HG03575 (cell line): ENCODE measurements at regions not wholly inside any gene's neighbourhood (a gene's known extent, or its start where the extent isn't known, plus 50 kb on each side); places are given as distances from the start of the nearest gene placed in this dataset.

Experiments
- ATAC-seq: cut with Tn5 transposase; IDR thresholded peaks from one replicate; pipeline ENCODE4 v1.9.1; 2021; ENCODE audit not compliant: unreplicated experiment, insufficient number of reproducible peaks, low FRiP score; ENCODE audit errors: extremely low read depth

GRCh38 chr5:10812218-10812617 is 51.2 kb upstream of the DAP start:
- ATAC-seq = no peak
